PC-3 (cell line): ENCODE measurements at regions not wholly inside any gene's neighbourhood (a gene's known extent, or its start where the extent isn't known, plus 50 kb on each side); places are given as distances from the start of the nearest gene placed in this dataset.

Source experiments
- ATAC-seq: fragments of 200-7000 bp; cut with Tn5 transposase; 2 replicates; pipeline ENCODE4 v1.9.1; 2020; ENCODE audit warnings: mild to moderate bottlenecking, moderate library complexity
- BruUV-seq: library from RNA; stranded (reverse); fragments of 400-500 nt; replicated peaks from 2 replicates; lab custom pipeline; 2021; lab: Mats Ljungman, UMichigan
- CTCF ChIA-PET: fragments of 300-600 bp; sonication (Branson Sonifier 250); formaldehyde crosslinking; loops from one replicate; lab custom pipeline; 2022; ENCODE audit warnings: antibody characterized with exemption; lab: Charles Lee
- POLR2A ChIA-PET: fragments of 300-600 bp; sonication (Branson Sonifier 250); formaldehyde crosslinking; loops from one replicate; lab custom pipeline; 2022; ENCODE audit warnings: antibody characterized with exemption; ENCODE audit not compliant: unreplicated experiment; lab: Charles Lee
- DNase-seq: peaks from one replicate; pipeline ENCODE4 v3.0.0-alpha.2; 2015
- H2AFZ ChIP-seq: fragments of 300-600 bp; sonication (generic); 2 replicates; pipeline ENCODE4 v1.6.0; 2016; ENCODE audit warnings: antibody characterized with exemption, low read length
- H3F3A ChIP-seq: fragments of 300-600 bp; sonication (generic); one replicate; pipeline ENCODE4 v1.6.0; 2017; ENCODE audit warnings: antibody characterized with exemption, low read length, control low read depth, mild to moderate bottlenecking; ENCODE audit not compliant: unreplicated experiment
- H3K27ac ChIP-seq: fragments of 300-600 bp; sonication (generic); 2 replicates; pipeline ENCODE4 v1.5.1; 2016; ENCODE audit warnings: mild to moderate bottlenecking, low read length
- H3K27me3 ChIP-seq: fragments of 300-600 bp; sonication (generic); 2 replicates; pipeline ENCODE4 v1.6.1; 2016; ENCODE audit warnings: low read length, mixed read lengths
- H3K36me3 ChIP-seq: fragments of 300-600 bp; sonication (generic); 2 replicates; pipeline ENCODE4 v1.6.1; 2016; ENCODE audit warnings: low read depth, mixed run types, low read length, mixed read lengths
- H3K4me1 ChIP-seq: fragments of 300-600 bp; sonication (generic); 2 replicates; pipeline ENCODE4 v1.5.1; 2016; ENCODE audit warnings: low read length; ENCODE audit not compliant: insufficient read depth
- H3K4me2 ChIP-seq: fragments of 300-600 bp; sonication (generic); 2 replicates; pipeline ENCODE4 v1.6.0; 2016; ENCODE audit warnings: low read length
- H3K4me3 ChIP-seq: fragments of 300-600 bp; sonication (generic); 2 replicates; pipeline ENCODE4 v1.5.1; 2016; ENCODE audit warnings: mild to moderate bottlenecking, low read length, mixed read lengths
- H3K79me2 ChIP-seq: fragments of 300-600 bp; sonication (generic); 2 replicates; pipeline ENCODE4 v1.6.1; 2017; ENCODE audit warnings: low read length, mixed read lengths
- H3K9ac ChIP-seq: fragments of 300-600 bp; sonication (generic); 2 replicates; pipeline ENCODE4 v1.6.0; 2016; ENCODE audit warnings: mild to moderate bottlenecking, low read length
- H3K9me2 ChIP-seq: fragments of 300-600 bp; sonication (generic); replicated peaks from 2 replicates; pipeline ENCODE4 v1.6.1; 2016; ENCODE audit warnings: mixed run types, low read length, mixed read lengths
- H3K9me3 ChIP-seq: fragments of 300-600 bp; sonication (generic); 2 replicates; pipeline ENCODE4 v1.6.1; 2016; ENCODE audit warnings: low read length, mixed read lengths
- H4K20me1 ChIP-seq: fragments of 300-600 bp; sonication (generic); 2 replicates; pipeline ENCODE4 v1.6.1; 2016; ENCODE audit warnings: low read length, mixed read lengths
- CTCF ChIP-seq: fragments of 300-600 bp; sonication (generic); conservative IDR thresholded peaks from 2 replicates; pipeline ENCODE4 v1.5.1; 2017; ENCODE audit warnings: antibody characterized with exemption, low read depth, mild to moderate bottlenecking, low read length
- EZH2 ChIP-seq: fragments of 300-600 bp; sonication (generic); IDR thresholded peaks from one replicate; pipeline ENCODE4 v1.6.1; 2017; ENCODE audit warnings: antibody characterized with exemption, mild to moderate bottlenecking, low read length; ENCODE audit not compliant: unreplicated experiment
- EZH2phosphoT487 ChIP-seq: fragments of 300-600 bp; sonication (generic); IDR thresholded peaks from 2 replicates; pipeline ENCODE4 v1.6.1; 2018; ENCODE audit warnings: mild to moderate bottlenecking, antibody characterized with exemption, low read length, borderline replicate concordance
- intact Hi-C: fragments of 100-400 bp; cut with micrococcal nuclease; formaldehyde crosslinking; loops from 2 replicates; pipeline ENCODE4 v1.9.0; 2023

GRCh38 chr12:94789510-94790225 lies 139.3 kb upstream of the TMCC3 start:
- Histone ChIP-seq H3F3A (no peaks in the 10 kb centered on the region), H3K4me2 (no peak overlapping the region), H3K4me3 (no peak overlapping the region), H3K27me3 (no peaks in the 10 kb centered on the region), H3K9me2 (no peaks in the 10 kb centered on the region), H3K4me1 (no peaks in the 10 kb centered on the region), H3K79me2 (no peaks in the 10 kb centered on the region), H3K36me3 (no peaks in the 10 kb centered on the region), H3K9ac (no peak overlapping the region), H2AFZ (no peak overlapping the region), H4K20me1 (no peaks in the 10 kb centered on the region), H3K27ac (no peak overlapping the region), H3K9me3 (no peaks in the 10 kb centered on the region)
- POLR2A ChIA-PET = no interaction called here
- ATAC-seq (no peak), DNase-seq (no peak)
- intact Hi-C loops = no loop called here
- no TSS peak for BruUV-seq
- TF ChIP-seq EZH2 (no peak), EZH2phosphoT487 (no peak), CTCF (no peak)
- CTCF ChIA-PET = no interaction called here

- Histone ChIP-seq H3K4me1 (peaks cover 13% of the 10 kb centered on the region), H3K9me3 (no peaks in the 10 kb centered on the region), H3K79me2 (no peaks in the 10 kb centered on the region), H3K27ac (no peak overlapping the region), H3K4me2 (no peak overlapping the region), H3K9ac (no peak overlapping the region), H3K9me2 (no peaks in the 10 kb centered on the region), H3K27me3 (no peaks in the 10 kb centered on the region), H3K36me3 (no peaks in the 10 kb centered on the region), H2AFZ (no peak overlapping the region), H3K4me3 (no peak overlapping the region), H3F3A (peaks cover 3% of the 10 kb centered on the region), H4K20me1 (no peaks in the 10 kb centered on the region)
- ATAC-seq (no peak), DNase-seq (no peak)
- CTCF ChIA-PET = no interaction called here
- BruUV-seq = no TSS peak
- no peak for TF ChIP-seq EZH2
- intact Hi-C loops = no loop called here
- POLR2A ChIA-PET = no interaction called here
Observed at GRCh38 chr12:94788298-94788697, 137.9 kb upstream of the TMCC3 start.

DNA sequence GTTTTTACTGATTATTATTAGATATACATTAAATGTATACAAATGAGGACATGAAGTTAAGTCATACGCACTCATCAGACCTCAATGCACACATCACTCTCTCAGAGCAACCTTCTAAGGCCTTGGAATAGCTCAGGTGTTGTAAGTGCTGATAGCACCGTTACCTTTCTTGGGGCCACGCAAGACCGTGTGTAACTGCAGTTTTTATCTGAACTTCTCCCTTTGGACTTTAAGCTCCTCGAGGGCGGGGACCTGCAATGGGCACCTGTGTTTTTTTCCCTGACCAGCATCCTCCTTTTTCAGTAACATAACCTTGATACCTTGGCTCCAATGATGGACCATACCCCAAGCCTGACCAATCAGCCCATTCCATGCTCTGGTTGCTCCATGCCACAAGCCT lies 136.5 kb upstream of the TMCC3 start:
- ATAC-seq (no peak), DNase-seq (no peak)
- Histone ChIP-seq H3K4me1 (peaks cover 13% of the 10 kb centered on the region), H4K20me1 (no peaks in the 10 kb centered on the region), H3F3A (peaks cover 3% of the 10 kb centered on the region), H2AFZ (no peak overlapping the region), H3K4me2 (no peak overlapping the region), H3K9me3 (no peaks in the 10 kb centered on the region), H3K9me2 (no peaks in the 10 kb centered on the region), H3K4me3 (no peak overlapping the region), H3K79me2 (no peaks in the 10 kb centered on the region), H3K27ac (no peak overlapping the region), H3K27me3 (no peaks in the 10 kb centered on the region), H3K9ac (no peak overlapping the region), H3K36me3 (no peaks in the 10 kb centered on the region)
- ChIA-PET POLR2A (no interaction called here), CTCF (no interaction called here)
- TF ChIP-seq EZH2 = no peak
- no peak for TF ChIP-seq EZH2phosphoT487
- TF ChIP-seq CTCF = no peak
- no TSS peak for BruUV-seq
- intact Hi-C loops = no loop called here
